Panc1 (cell line): ENCODE measurements at regions not wholly inside any gene's neighbourhood (a gene's known extent, or its start where the extent isn't known, plus 50 kb on each side); places are given as distances from the start of the nearest gene placed in this dataset.

ENCODE experiments used
- CTCF ChIP-seq: fragments of 450-650 bp; IDR thresholded peaks from 2 replicates; pipeline ENCODE4 v1.5.1; 2017; ENCODE audit warnings: mild to moderate bottlenecking
- POLR2AphosphoS5 ChIP-seq: IDR thresholded peaks from 2 replicates; pipeline ENCODE4 v1.6.1; 2012; ENCODE audit warnings: mild to moderate bottlenecking, low read depth, low read length, moderate library complexity
- REST ChIP-seq, 2 experiments: IDR thresholded peaks; 2 replicates each; pipeline ENCODE4 v1.6.1; 2011 to 2012; ENCODE audit warnings: low read depth in 2 of 2, control low read depth in 1 of 2, low read length in 1 of 2, mild to moderate bottlenecking in 1 of 2, moderate library complexity in 1 of 2; ENCODE audit not compliant: insufficient read depth in 1 of 2
- SIN3A ChIP-seq: IDR thresholded peaks from 2 replicates; pipeline ENCODE4 v1.6.1; 2012; ENCODE audit warnings: low read depth, mild to moderate bottlenecking, low read length, moderate library complexity, borderline replicate concordance; ENCODE audit not compliant: insufficient read depth

GRCh38 chr15:27686971-27687370 lies 412.1 kb downstream of the OCA2 start:
- TF ChIP-seq REST (IDR thresholded peaks at IDR 0.05; ENCODE audit: insufficient read depth in 1 of 2, low read depth in 2 of 2, low read length in 1 of 2) (no peak), CTCF (no peak), SIN3A (no peak), POLR2AphosphoS5 (no peak)
